ENCODE measurements at regions not wholly inside any gene's neighbourhood (a gene's known extent, or its start where the extent isn't known, plus 50 kb on each side); places are given as distances from the start of the nearest gene placed in this dataset.

GRCh38 chr9:8074713-8075286, 275.2 kb upstream of the DMAC1 start:
- H3K9me1 ChIP-seq (replicated peaks; ENCODE audit: control insufficient read depth, extremely low read depth, insufficient read depth, low read length): no peaks in the 10 kb centered on the region
- H3K4me3 ChIP-seq (replicated peaks in 1 of 3; ENCODE audit: insufficient read depth in 1 of 3, low read depth in 1 of 3, low read length in 3 of 3): no peak overlapping the region
- H3K27ac ChIP-seq (ENCODE audit: insufficient read depth, low read depth, low read length): no peak overlapping the region
- H3K27me3 ChIP-seq (ENCODE audit: control insufficient read depth in 2 of 2, insufficient read depth in 2 of 2, low read length in 2 of 2): no peaks in the 10 kb centered on the region
- ChIA-PET POLR2A (no interaction called here), CTCF (no interaction called here)
- dilution Hi-C loops (cut with MboI; ENCODE audit: extremely low pct_ligation_motif_present, low sequenced_read_pairs) (no loop called here), intact Hi-C loops (cut with micrococcal nuclease) (no loop called here)
- no peak overlapping the region for H3K9ac ChIP-seq (replicated peaks; ENCODE audit: extremely low read depth, insufficient read depth, low read length)
- no peaks in the 10 kb centered on the region for H3K9me3 ChIP-seq (replicated peaks; ENCODE audit: control insufficient read depth, insufficient read depth, low read length)
- no peak overlapping the region for H2AFZ ChIP-seq (ENCODE audit: low read depth, low read length)
- no peak for TF ChIP-seq POLR2AphosphoS5 (IDR thresholded peaks at IDR 0.05; ENCODE audit: insufficient read depth, low read depth, low read length)
- TF ChIP-seq GATA2 (IDR thresholded peaks at IDR 0.05; ENCODE audit: insufficient read depth, insufficient read length, low read depth, low read length): no peak
- no peak for TF ChIP-seq JUN (IDR thresholded peaks at IDR 0.05; ENCODE audit: borderline replicate concordance, insufficient read depth, insufficient read length, low read depth)
- no peak for TF ChIP-seq FOS (IDR thresholded peaks at IDR 0.05; ENCODE audit: borderline replicate concordance, insufficient read depth, low read length)
- no peak for TF ChIP-seq CTCF (IDR thresholded peaks at IDR 0.05; ENCODE audit: extremely low read depth in 1 of 2, insufficient read depth in 1 of 2, low read depth in 1 of 2, low read length in 2 of 2)
- no peak for TF ChIP-seq MAX (IDR thresholded peaks at IDR 0.05; ENCODE audit: insufficient read depth, insufficient read length)
- no peak for TF ChIP-seq MYC (IDR thresholded peaks at IDR 0.05; ENCODE audit: low read depth, low read length)
- no peak for TF ChIP-seq POLR2A (IDR thresholded peaks at IDR 0.05; ENCODE audit: low read depth, low read length)
- BruUV-seq (replicated peaks): no TSS peak
- no peaks in the 10 kb centered on the region for H3K4me1 ChIP-seq (ENCODE audit: control insufficient read depth, extremely low read depth, insufficient read depth, low read length)
- no peaks in the 10 kb centered on the region for H3K79me2 ChIP-seq (ENCODE audit: control insufficient read depth, insufficient read depth, low read length)
- H4K20me1 ChIP-seq (replicated peaks; ENCODE audit: control insufficient read depth, extremely low read depth, insufficient read depth, low read length): no peaks in the 10 kb centered on the region
- H3K36me3 ChIP-seq (ENCODE audit: control insufficient read depth in 2 of 2, extremely low read depth in 1 of 2, insufficient read depth in 2 of 2, low read length in 2 of 2): no peaks in the 10 kb centered on the region
- no peak overlapping the region for H3K4me2 ChIP-seq (ENCODE audit: insufficient read depth, low read length)
- DNase-seq (ENCODE audit: low read depth, low spot score): no peak
- no peak for FAIRE-seq

Measured in endothelial cell of umbilical vein (primary cell).